HG02678 (cell line): ENCODE measurements at regions not wholly inside any gene's neighbourhood (a gene's known extent, or its start where the extent isn't known, plus 50 kb on each side); places are given as distances from the start of the nearest gene placed in this dataset.

Experiments
- ATAC-seq: cut with Tn5 transposase; IDR thresholded peaks from one replicate; pipeline ENCODE4 v1.9.1; 2021; ENCODE audit warnings: mild to moderate bottlenecking, moderate library complexity; ENCODE audit not compliant: unreplicated experiment

DNA sequence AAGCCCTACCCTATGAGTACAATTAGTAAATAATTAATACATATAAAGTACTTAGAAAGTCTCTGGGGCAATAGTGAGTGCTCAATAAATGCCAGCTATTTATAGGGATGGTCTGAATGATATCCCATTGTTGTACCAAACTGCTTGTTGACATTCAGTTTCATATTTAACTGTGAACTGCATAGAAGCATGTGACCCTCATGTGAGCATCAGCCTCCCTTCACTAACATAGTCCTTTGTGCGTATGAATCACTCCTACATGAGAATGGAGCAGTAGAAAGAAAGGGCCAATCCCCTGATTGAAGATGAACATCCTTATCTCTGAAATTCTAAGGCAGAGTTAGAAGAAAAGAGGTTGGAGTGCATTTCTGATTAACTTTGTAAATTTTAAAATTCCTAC is 68.7 kb upstream of the ATP10A start:
- no peak for ATAC-seq

- no peak for ATAC-seq
Measured at GRCh38 chr15:25930931-25931330, 67.8 kb upstream of the ATP10A start.
